ENCODE measurements at regions not wholly inside any gene's neighbourhood (a gene's known extent, or its start where the extent isn't known, plus 50 kb on each side); places are given as distances from the start of the nearest gene placed in this dataset.

- DNase-seq = no peak
These were observed 103.1 kb upstream of the ISL1 start for GRCh38 chr5:51279983-51280706.

DNA sequence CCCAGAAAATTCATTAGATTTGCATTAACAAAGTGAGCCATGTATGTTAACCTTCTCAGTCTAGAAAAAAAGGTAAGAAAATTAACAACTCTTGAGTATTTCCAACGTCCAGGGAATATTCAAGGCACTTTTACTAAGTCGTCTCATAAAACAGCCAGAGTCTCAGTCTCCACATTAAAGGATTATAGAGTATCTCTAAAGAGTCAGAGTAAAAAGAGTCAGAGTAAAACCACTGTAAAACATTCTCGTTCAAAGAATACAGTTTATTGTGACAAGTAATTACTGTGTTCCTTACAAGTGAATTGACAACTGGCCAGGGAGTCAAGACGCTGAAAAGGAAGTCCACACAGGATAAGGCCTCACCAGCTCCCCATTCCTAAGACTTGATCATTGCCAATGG is 97.2 kb upstream of the ISL1 start:
- no peak for DNase-seq

- DNase-seq = no peak
These were observed 80.9 kb upstream of the ISL1 start for GRCh38 chr5:51302343-51302742.

DNA sequence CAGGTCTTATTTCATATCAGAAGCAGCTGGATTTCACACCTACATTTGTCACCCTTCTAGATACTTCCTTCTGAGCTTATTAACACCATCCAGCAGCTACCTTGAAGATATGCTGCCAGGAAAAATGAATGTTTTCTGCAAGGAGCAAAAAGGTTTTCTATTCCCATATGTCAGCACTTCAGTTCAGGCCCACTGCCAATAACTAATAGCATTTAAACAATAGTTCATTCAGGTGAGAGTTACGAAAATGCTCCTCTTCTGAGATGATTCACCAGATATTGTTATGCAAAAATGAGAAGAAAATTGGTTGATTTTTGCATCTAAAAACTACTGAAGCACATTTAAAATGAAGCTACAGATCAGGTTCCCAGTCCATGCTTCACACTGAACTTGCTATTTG is 56.4 kb upstream of the ISL1 start:
- no peak for DNase-seq

Measured in amniotic stem cell (primary cell).